IgD-negative memory B cell (primary cell): ENCODE measurements at regions not wholly inside any gene's neighbourhood (a gene's known extent, or its start where the extent isn't known, plus 50 kb on each side); places are given as distances from the start of the nearest gene placed in this dataset.
A peak's percentile ranks its signal among the peaks of the same experiment; 100 is the strongest.

Experiments used
- H3K27ac Mint-ChIP-seq, 3 donors: one replicate each; pipeline ENCODE4 v1.8.0; 2020 to 2022; ENCODE audit warnings: mild to moderate bottlenecking in 3 of 3, mixed read lengths in 3 of 3, moderate library complexity in 1 of 3
- H3K27me3 Mint-ChIP-seq: one replicate; pipeline ENCODE4 v1.8.0; 2021; ENCODE audit warnings: mixed read lengths
- H3K36me3 Mint-ChIP-seq: one replicate; pipeline ENCODE4 v1.8.0; 2020; ENCODE audit warnings: mild to moderate bottlenecking, mixed read lengths
- H3K4me1 Mint-ChIP-seq, 3 donors: one replicate each; pipeline ENCODE4 v1.8.0; 2020 to 2022; ENCODE audit warnings: mixed read lengths in 3 of 3, mild to moderate bottlenecking in 1 of 3
- H3K4me3 Mint-ChIP-seq, 4 donors: one replicate each; pipeline ENCODE4 v1.8.0; 2020 to 2022; ENCODE audit warnings: mild to moderate bottlenecking in 4 of 4, mixed read lengths in 4 of 4, moderate library complexity in 3 of 4
- H3K9me3 Mint-ChIP-seq, 3 donors: one replicate each; pipeline ENCODE4 v1.8.0; 2020 to 2021; ENCODE audit warnings: mixed read lengths in 3 of 3, mild to moderate bottlenecking in 1 of 3

- Mint-ChIP-seq H3K27me3 (no peaks in the 10 kb centered on the region), H3K27ac (no peak overlapping the region), H3K9me3 (peaks cover 0 to 7% (median 0%) of the 10 kb centered on the region in 3 donors), H3K4me1 (peaks cover 0 to 5% (median 2%) of the 10 kb centered on the region in 3 donors), H3K36me3 (no peaks in the 10 kb centered on the region), H3K4me3 (peak overlapping the region in 1 of 4 donors; percentile 41)
These were observed 128.9 kb upstream of the TP63 start for GRCh38 chr3:189502256-189502655.

GRCh38 chr3:189502676-189503257 lies 128.4 kb upstream of the TP63 start:
- Mint-ChIP-seq H3K4me1 (peaks cover under 1 to 5% (median 2%) of the 10 kb centered on the region in 3 donors), H3K27me3 (no peaks in the 10 kb centered on the region), H3K4me3 (no peak overlapping the region), H3K9me3 (peaks cover 0 to 7% (median 0%) of the 10 kb centered on the region in 3 donors), H3K36me3 (no peaks in the 10 kb centered on the region), H3K27ac (no peak overlapping the region)

GRCh38 chr3:189507856-189508255 lies 123.3 kb upstream of the TP63 start:
- Mint-ChIP-seq H3K27me3 (peaks cover 2% of the 10 kb centered on the region), H3K27ac (no peak overlapping the region), H3K4me1 (peaks cover 14 to 20% (median 15%) of the 10 kb centered on the region in 3 donors), H3K9me3 (no peaks in the 10 kb centered on the region), H3K4me3 (no peak overlapping the region), H3K36me3 (peaks cover 1% of the 10 kb centered on the region)

- Mint-ChIP-seq H3K27me3 (peaks cover 2% of the 10 kb centered on the region), H3K9me3 (no peaks in the 10 kb centered on the region), H3K4me3 (peak overlapping the region in 1 of 4 donors; percentile 10), H3K4me1 (peaks cover 15 to 27% (median 18%) of the 10 kb centered on the region in 3 donors), H3K27ac (no peak overlapping the region), H3K36me3 (peaks cover 1% of the 10 kb centered on the region)
These were observed 122.2 kb upstream of the TP63 start for GRCh38 chr3:189508784-189509501.

- Mint-ChIP-seq H3K27ac (no peak overlapping the region), H3K4me3 (no peak overlapping the region), H3K4me1 (peaks cover 15 to 24% (median 15%) of the 10 kb centered on the region in 3 donors), H3K27me3 (peaks cover 2% of the 10 kb centered on the region), H3K36me3 (peaks cover 1% of the 10 kb centered on the region), H3K9me3 (peaks cover 0 to 2% (median 2%) of the 10 kb centered on the region in 3 donors)
These were observed 119.2 kb upstream of the TP63 start for GRCh38 chr3:189512039-189512438.

GRCh38 chr3:189512821-189513220 lies 118.4 kb upstream of the TP63 start:
- Mint-ChIP-seq H3K4me1 (peaks cover 14 to 24% (median 15%) of the 10 kb centered on the region in 3 donors), H3K4me3 (no peak overlapping the region), H3K27me3 (peaks cover 2% of the 10 kb centered on the region), H3K36me3 (peaks cover 1% of the 10 kb centered on the region), H3K27ac (no peak overlapping the region), H3K9me3 (peaks cover 0 to 4% (median 2%) of the 10 kb centered on the region in 3 donors)

GRCh38 chr3:189513281-189514117 lies 117.7 kb upstream of the TP63 start:
- H3K27me3 Mint-ChIP-seq: peaks cover 2% of the 10 kb centered on the region
- H3K27ac Mint-ChIP-seq: no peak overlapping the region
- H3K9me3 Mint-ChIP-seq: peaks cover 2 to 8% (median 4%) of the 10 kb centered on the region in 3 donors
- peaks cover 8 to 18% (median 11%) of the 10 kb centered on the region in 3 donors for H3K4me1 Mint-ChIP-seq
- no peak overlapping the region for H3K4me3 Mint-ChIP-seq
- H3K36me3 Mint-ChIP-seq: peaks cover 1% of the 10 kb centered on the region

- peaks cover 6 to 14% (median 13%) of the 10 kb centered on the region in 3 donors for H3K9me3 Mint-ChIP-seq
- H3K27ac Mint-ChIP-seq: no peak overlapping the region
- H3K4me1 Mint-ChIP-seq: peaks cover 8 to 18% (median 11%) of the 10 kb centered on the region in 3 donors
- peaks cover 4% of the 10 kb centered on the region for H3K36me3 Mint-ChIP-seq
- no peak overlapping the region for H3K4me3 Mint-ChIP-seq
- H3K27me3 Mint-ChIP-seq: no peaks in the 10 kb centered on the region
These were observed 115.2 kb upstream of the TP63 start for GRCh38 chr3:189516039-189516438.

GRCh38 chr3:189517981-189518380 lies 113.2 kb upstream of the TP63 start:
- Mint-ChIP-seq H3K9me3 (peaks cover 6 to 14% (median 13%) of the 10 kb centered on the region in 3 donors), H3K27me3 (no peaks in the 10 kb centered on the region), H3K36me3 (peaks cover 4% of the 10 kb centered on the region), H3K4me1 (peaks cover 0 to 5% (median 4%) of the 10 kb centered on the region in 3 donors), H3K4me3 (no peak overlapping the region), H3K27ac (no peak overlapping the region)

GRCh38 chr3:189519458-189519857 lies 111.7 kb upstream of the TP63 start:
- no peaks in the 10 kb centered on the region for H3K27me3 Mint-ChIP-seq
- no peaks in the 10 kb centered on the region for H3K4me1 Mint-ChIP-seq
- peak overlapping the region in 1 of 4 donors; percentile 43 for H3K4me3 Mint-ChIP-seq
- H3K36me3 Mint-ChIP-seq: peaks cover 4% of the 10 kb centered on the region
- no peak overlapping the region for H3K27ac Mint-ChIP-seq
- peaks cover 6 to 14% (median 13%) of the 10 kb centered on the region in 3 donors for H3K9me3 Mint-ChIP-seq

- H3K4me1 Mint-ChIP-seq: peaks cover 0 to 4% (median 0%) of the 10 kb centered on the region in 3 donors
- H3K27me3 Mint-ChIP-seq: no peaks in the 10 kb centered on the region
- no peaks in the 10 kb centered on the region for H3K36me3 Mint-ChIP-seq
- peaks cover 1 to 9% (median 6%) of the 10 kb centered on the region in 3 donors for H3K9me3 Mint-ChIP-seq
- no peak overlapping the region for H3K27ac Mint-ChIP-seq
- no peak overlapping the region for H3K4me3 Mint-ChIP-seq
These were observed 101.7 kb upstream of the TP63 start for GRCh38 chr3:189529468-189529867.

- Mint-ChIP-seq H3K27me3 (no peaks in the 10 kb centered on the region), H3K27ac (no peak overlapping the region), H3K4me3 (no peak overlapping the region), H3K4me1 (peaks cover 0 to 4% (median 0%) of the 10 kb centered on the region in 3 donors), H3K9me3 (peaks cover 1 to 9% (median 6%) of the 10 kb centered on the region in 3 donors), H3K36me3 (peaks cover 2% of the 10 kb centered on the region)
These were observed 101.2 kb upstream of the TP63 start for GRCh38 chr3:189529889-189530471.

- H3K36me3 Mint-ChIP-seq: peaks cover 2% of the 10 kb centered on the region
- peaks cover 1 to 3% (median 3%) of the 10 kb centered on the region in 3 donors for H3K9me3 Mint-ChIP-seq
- H3K27ac Mint-ChIP-seq: no peak overlapping the region
- H3K4me1 Mint-ChIP-seq: peaks cover 0 to 4% (median 0%) of the 10 kb centered on the region in 3 donors
- H3K4me3 Mint-ChIP-seq: no peak overlapping the region
- H3K27me3 Mint-ChIP-seq: no peaks in the 10 kb centered on the region
These were observed 100.4 kb upstream of the TP63 start for GRCh38 chr3:189530822-189531221.

- H3K4me1 Mint-ChIP-seq: peaks cover 0 to 4% (median 0%) of the 10 kb centered on the region in 3 donors
- no peaks in the 10 kb centered on the region for H3K27me3 Mint-ChIP-seq
- H3K4me3 Mint-ChIP-seq: no peak overlapping the region
- peaks cover 0 to 1% (median 0%) of the 10 kb centered on the region in 3 donors for H3K9me3 Mint-ChIP-seq
- H3K27ac Mint-ChIP-seq: no peak overlapping the region
- peaks cover 2% of the 10 kb centered on the region for H3K36me3 Mint-ChIP-seq
These were observed 99.9 kb upstream of the TP63 start for GRCh38 chr3:189531271-189531670.
